Chondrocyte (in vitro differentiated cells): ENCODE measurements at regions not wholly inside any gene's neighbourhood (a gene's known extent, or its start where the extent isn't known, plus 50 kb on each side); places are given as distances from the start of the nearest gene placed in this dataset.

Source experiments
- DNase-seq: peaks from one replicate; pipeline ENCODE4 v3.0.0; 2021; ENCODE audit warnings: mixed read lengths, low spot score
- H3K27ac Mint-ChIP-seq: one replicate; pipeline ENCODE4 v1.8.0; 2021; ENCODE audit warnings: mild to moderate bottlenecking, moderate library complexity, mixed read lengths; ENCODE audit not compliant: unreplicated experiment
- H3K27me3 Mint-ChIP-seq: 2 replicates; pipeline ENCODE4 v1.8.0; 2021; ENCODE audit warnings: low read depth, mixed read lengths
- H3K36me3 Mint-ChIP-seq: 2 replicates; pipeline ENCODE4 v1.8.0; 2021; ENCODE audit warnings: low read depth, mixed read lengths
- H3K4me1 Mint-ChIP-seq: 2 replicates; pipeline ENCODE4 v1.8.0; 2021; ENCODE audit warnings: low read depth, mild to moderate bottlenecking, mixed read lengths
- H3K4me3 Mint-ChIP-seq: one replicate; pipeline ENCODE4 v1.8.0; 2021; ENCODE audit warnings: mild to moderate bottlenecking, moderate library complexity, mixed read lengths; ENCODE audit not compliant: unreplicated experiment
- H3K9me3 Mint-ChIP-seq: 2 replicates; pipeline ENCODE4 v1.8.0; 2021; ENCODE audit warnings: low read depth, mixed read lengths
- TF ChIP-seq, protein P1 (sequence below): fragments of 200-600 bp; sonication (generic); IDR thresholded peaks from 2 replicates; pipeline ENCODE4 v1.5.0; 2021; ENCODE audit warnings: antibody characterized with exemption, mild to moderate bottlenecking, moderate library complexity

DNA sequence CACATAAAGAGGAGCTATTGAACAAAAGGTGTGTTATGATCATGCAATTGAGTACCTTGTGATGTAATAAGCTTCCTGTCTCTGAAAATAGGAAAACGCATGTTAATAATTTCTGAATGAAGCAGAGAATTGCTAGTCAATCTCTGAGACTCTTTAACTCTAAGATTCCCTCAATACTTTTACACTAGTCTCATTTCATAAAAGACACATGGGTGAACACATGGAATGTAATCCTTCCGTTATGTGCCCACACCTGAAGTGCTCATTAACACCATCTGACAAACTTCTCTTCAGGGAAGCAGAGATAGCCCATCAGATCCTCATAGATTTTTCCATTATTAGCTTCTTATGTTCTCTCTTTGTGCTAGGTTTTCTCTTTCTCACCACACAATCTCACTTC, 182.4 kb downstream of the TLR4 start:
- Mint-ChIP-seq H3K36me3 (no peaks in the 10 kb centered on the region), H3K4me3 (no peak overlapping the region), H3K4me1 (no peaks in the 10 kb centered on the region), H3K27me3 (peaks cover 11% of the 10 kb centered on the region), H3K9me3 (no peaks in the 10 kb centered on the region), H3K27ac (no peak overlapping the region)
- no peak for DNase-seq
- TF ChIP-seq, protein P1, sequence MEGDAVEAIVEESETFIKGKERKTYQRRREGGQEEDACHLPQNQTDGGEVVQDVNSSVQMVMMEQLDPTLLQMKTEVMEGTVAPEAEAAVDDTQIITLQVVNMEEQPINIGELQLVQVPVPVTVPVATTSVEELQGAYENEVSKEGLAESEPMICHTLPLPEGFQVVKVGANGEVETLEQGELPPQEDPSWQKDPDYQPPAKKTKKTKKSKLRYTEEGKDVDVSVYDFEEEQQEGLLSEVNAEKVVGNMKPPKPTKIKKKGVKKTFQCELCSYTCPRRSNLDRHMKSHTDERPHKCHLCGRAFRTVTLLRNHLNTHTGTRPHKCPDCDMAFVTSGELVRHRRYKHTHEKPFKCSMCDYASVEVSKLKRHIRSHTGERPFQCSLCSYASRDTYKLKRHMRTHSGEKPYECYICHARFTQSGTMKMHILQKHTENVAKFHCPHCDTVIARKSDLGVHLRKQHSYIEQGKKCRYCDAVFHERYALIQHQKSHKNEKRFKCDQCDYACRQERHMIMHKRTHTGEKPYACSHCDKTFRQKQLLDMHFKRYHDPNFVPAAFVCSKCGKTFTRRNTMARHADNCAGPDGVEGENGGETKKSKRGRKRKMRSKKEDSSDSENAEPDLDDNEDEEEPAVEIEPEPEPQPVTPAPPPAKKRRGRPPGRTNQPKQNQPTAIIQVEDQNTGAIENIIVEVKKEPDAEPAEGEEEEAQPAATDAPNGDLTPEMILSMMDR = no peak

DNA sequence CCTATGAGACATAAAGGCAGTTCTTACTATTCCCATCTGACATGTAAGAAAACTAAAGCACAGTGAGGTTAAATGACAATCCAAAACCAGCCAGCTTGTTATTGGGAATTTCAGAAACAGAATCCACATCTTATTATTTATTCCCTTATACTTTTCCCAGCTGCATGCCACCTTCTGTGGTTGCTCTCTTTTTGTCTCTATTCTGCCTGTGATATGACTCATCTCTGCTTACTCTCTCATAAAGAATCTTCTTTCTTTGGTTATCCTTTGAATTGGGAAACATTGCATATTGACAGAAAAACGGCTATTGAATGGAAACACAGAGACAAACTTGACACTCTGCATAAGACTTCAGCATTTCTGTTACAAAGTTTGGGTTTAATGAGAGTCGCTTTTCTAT, 183.2 kb downstream of the TLR4 start:
- TF ChIP-seq, protein P1 = no peak
- H3K36me3 Mint-ChIP-seq = no peaks in the 10 kb centered on the region
- DNase-seq = no peak
- peaks cover 4% of the 10 kb centered on the region for H3K27me3 Mint-ChIP-seq
- no peak overlapping the region for H3K4me3 Mint-ChIP-seq
- H3K9me3 Mint-ChIP-seq = no peaks in the 10 kb centered on the region
- no peak overlapping the region for H3K27ac Mint-ChIP-seq
- no peaks in the 10 kb centered on the region for H3K4me1 Mint-ChIP-seq

DNA sequence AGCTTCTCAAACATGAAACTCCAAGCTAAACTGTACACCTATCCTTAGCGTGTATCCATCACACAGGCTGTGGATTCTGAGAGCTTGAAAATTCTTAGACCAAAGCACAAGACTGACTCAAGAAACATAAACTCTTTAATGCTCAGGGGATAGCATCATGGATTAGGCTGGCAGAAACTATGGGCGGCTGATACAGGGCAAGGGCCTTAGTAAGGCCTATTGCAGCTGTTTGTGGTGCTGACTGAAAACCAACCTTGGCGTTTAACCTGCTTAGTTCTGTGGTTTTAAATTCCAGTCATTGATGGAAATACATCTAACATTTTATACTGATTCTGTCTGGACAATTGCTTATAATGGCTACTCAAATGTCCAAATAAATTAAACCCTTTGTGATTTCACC, 183.7 kb downstream of the TLR4 start:
- H3K27ac Mint-ChIP-seq = no peak overlapping the region
- H3K27me3 Mint-ChIP-seq = peaks cover 2% of the 10 kb centered on the region
- no peaks in the 10 kb centered on the region for H3K9me3 Mint-ChIP-seq
- DNase-seq = no peak
- H3K4me1 Mint-ChIP-seq = no peaks in the 10 kb centered on the region
- TF ChIP-seq, protein P1 = no peak
- no peak overlapping the region for H3K4me3 Mint-ChIP-seq
- H3K36me3 Mint-ChIP-seq = no peaks in the 10 kb centered on the region

DNA sequence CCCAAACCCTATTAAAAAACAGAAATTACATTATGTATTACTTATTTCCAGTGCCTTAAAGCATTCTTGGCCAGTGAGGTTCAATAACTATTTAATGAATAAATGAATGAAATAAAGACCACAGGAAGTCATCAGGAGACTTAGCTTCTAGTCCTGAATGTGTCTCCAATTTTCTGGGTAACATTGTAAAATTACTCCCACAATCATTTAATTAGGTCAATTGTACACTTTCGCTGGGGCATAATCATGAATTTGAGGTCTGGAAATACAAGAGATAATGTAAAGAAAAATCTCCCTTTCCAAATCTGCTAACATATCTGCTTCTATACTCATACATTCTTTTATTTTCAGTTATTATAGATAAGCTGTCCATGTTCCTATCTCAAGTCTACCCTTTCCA, 199.2 kb downstream of the TLR4 start:
- H3K27me3 Mint-ChIP-seq = no peaks in the 10 kb centered on the region
- H3K27ac Mint-ChIP-seq = no peak overlapping the region
- no peak for DNase-seq
- TF ChIP-seq, protein P1 = no peak
- peaks cover 2% of the 10 kb centered on the region for H3K9me3 Mint-ChIP-seq
- H3K36me3 Mint-ChIP-seq = no peaks in the 10 kb centered on the region
- H3K4me3 Mint-ChIP-seq = no peak overlapping the region
- H3K4me1 Mint-ChIP-seq = no peaks in the 10 kb centered on the region

DNA sequence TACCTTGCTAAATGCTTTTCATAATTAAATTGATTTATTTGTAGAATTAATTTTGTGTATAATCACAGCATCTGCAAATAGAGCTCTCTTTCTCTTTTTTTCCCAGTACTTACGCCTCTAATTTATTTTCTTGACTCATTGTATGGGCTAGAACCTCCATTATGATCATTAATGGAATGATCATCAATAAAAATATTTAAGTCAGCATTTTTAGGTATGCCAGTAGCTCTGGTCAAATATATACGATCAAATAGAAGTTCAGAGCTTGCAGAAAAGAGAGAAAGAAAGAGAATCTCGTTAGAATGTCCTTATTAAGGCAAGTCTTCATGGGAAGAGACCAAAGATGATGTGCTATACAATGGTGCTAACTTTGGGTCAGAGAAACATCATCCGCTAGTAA, 202.6 kb downstream of the TLR4 start:
- TF ChIP-seq, protein P1 = no peak
- H3K4me1 Mint-ChIP-seq = no peaks in the 10 kb centered on the region
- H3K36me3 Mint-ChIP-seq = peaks cover 3% of the 10 kb centered on the region
- peaks cover 30% of the 10 kb centered on the region for H3K9me3 Mint-ChIP-seq
- H3K27me3 Mint-ChIP-seq = no peaks in the 10 kb centered on the region
- no peak overlapping the region for H3K4me3 Mint-ChIP-seq
- no peak for DNase-seq
- no peak overlapping the region for H3K27ac Mint-ChIP-seq
